SK-N-SH treated with all-trans-retinoic acid at 6 μM for 48 hours (cell line): ENCODE measurements at regions not wholly inside any gene's neighbourhood (a gene's known extent, or its start where the extent isn't known, plus 50 kb on each side); places are given as distances from the start of the nearest gene placed in this dataset.

Experiments used
- ATAC-seq: fragments of 200-7000 bp; cut with Tn5 transposase; 3 replicates; pipeline ENCODE4 v1.9.1; 2020; ENCODE audit warnings: mild to moderate bottlenecking, moderate library complexity
- ARNTL ChIP-seq: fragments of 450-650 bp; formaldehyde crosslinking; IDR thresholded peaks from 2 replicates; pipeline ENCODE4 v1.5.0; 2020; ENCODE audit warnings: low read depth, mild to moderate bottlenecking, moderate library complexity, borderline replicate concordance
- CREB5 ChIP-seq: fragments of 250-450 bp; sonication (Bioruptor Pico); IDR thresholded peaks from 2 replicates; pipeline ENCODE4 v1.5.1; 2020; ENCODE audit warnings: low read depth, mild to moderate bottlenecking, moderate library complexity
- CSDC2 ChIP-seq: fragments of 250-450 bp; sonication (Bioruptor Pico); IDR thresholded peaks from 2 replicates; pipeline ENCODE4 v1.5.0; 2020; ENCODE audit warnings: mild to moderate bottlenecking, moderate library complexity
- CSRNP3 ChIP-seq: fragments of 250-450 bp; sonication (Bioruptor Pico); IDR thresholded peaks from 2 replicates; pipeline ENCODE4 v1.5.1; 2021; ENCODE audit warnings: mild to moderate bottlenecking, moderate library complexity
- ESRRG ChIP-seq: fragments of 250-450 bp; sonication (Bioruptor Pico); IDR thresholded peaks from 2 replicates; pipeline ENCODE4 v1.6.1; 2021; ENCODE audit warnings: mild to moderate bottlenecking
- GLIS3 ChIP-seq: fragments of 250-450 bp; sonication (Bioruptor Pico); IDR thresholded peaks from 2 replicates; pipeline ENCODE4 v1.5.0; 2020; ENCODE audit warnings: mild to moderate bottlenecking, moderate library complexity
- ISL1 ChIP-seq: fragments of 250-450 bp; sonication (Bioruptor Pico); IDR thresholded peaks from 2 replicates; pipeline ENCODE4 v2.1.2; 2022; ENCODE audit warnings: mild to moderate bottlenecking, moderate library complexity
- OSR1 ChIP-seq: fragments of 250-450 bp; sonication (Bioruptor Pico); IDR thresholded peaks from 2 replicates; pipeline ENCODE4 v1.8.0; 2022; ENCODE audit warnings: moderate library complexity, mild to moderate bottlenecking, inconsistent platforms
- POU6F1 ChIP-seq: fragments of 250-450 bp; sonication (Bioruptor Pico); IDR thresholded peaks from 2 replicates; pipeline ENCODE4 v1.8.0; 2021; ENCODE audit warnings: low read depth, mild to moderate bottlenecking, moderate library complexity, borderline replicate concordance
- PPARA ChIP-seq: fragments of 250-450 bp; sonication (Bioruptor Pico); IDR thresholded peaks from 2 replicates; pipeline ENCODE4 v1.5.0; 2020; ENCODE audit warnings: mild to moderate bottlenecking, borderline replicate concordance
- RARB ChIP-seq: fragments of 250-450 bp; sonication (Bioruptor Pico); IDR thresholded peaks from 2 replicates; pipeline ENCODE4 v1.8.0; 2021; ENCODE audit warnings: mild to moderate bottlenecking, moderate library complexity
- SNAI2 ChIP-seq: fragments of 250-450 bp; sonication (Bioruptor Pico); IDR thresholded peaks from 2 replicates; pipeline ENCODE4 v1.5.0; 2020; ENCODE audit warnings: mild to moderate bottlenecking, moderate library complexity
- TCF4 ChIP-seq: fragments of 250-450 bp; sonication (Bioruptor Pico); IDR thresholded peaks from 2 replicates; pipeline ENCODE4 v1.8.0; 2021; ENCODE audit warnings: mild to moderate bottlenecking, moderate library complexity, borderline replicate concordance
- TOX ChIP-seq: fragments of 250-450 bp; sonication (Bioruptor Pico); IDR thresholded peaks from 2 replicates; pipeline ENCODE4 v1.8.0; 2021; ENCODE audit warnings: mild to moderate bottlenecking, moderate library complexity, borderline replicate concordance
- TSHZ2 ChIP-seq: fragments of 250-450 bp; sonication (Bioruptor Pico); IDR thresholded peaks from 2 replicates; pipeline ENCODE4 v1.5.0; 2020; ENCODE audit warnings: mild to moderate bottlenecking, moderate library complexity
- ZC3H10 ChIP-seq: fragments of 250-450 bp; sonication (Bioruptor Pico); IDR thresholded peaks from 2 replicates; pipeline ENCODE4 v1.5.1; 2021; ENCODE audit warnings: mild to moderate bottlenecking, moderate library complexity
- ZFP3 ChIP-seq: fragments of 250-450 bp; sonication (Bioruptor Pico); IDR thresholded peaks from 2 replicates; pipeline ENCODE4 v1.5.0; 2020; ENCODE audit warnings: mild to moderate bottlenecking, moderate library complexity
- ZNF565 ChIP-seq: fragments of 450-650 bp; formaldehyde crosslinking; conservative IDR thresholded peaks from 2 replicates; pipeline ENCODE4 v1.5.0; 2020; ENCODE audit warnings: low read depth, mild to moderate bottlenecking, moderate library complexity
- ZNF70 ChIP-seq: fragments of 450-650 bp; formaldehyde crosslinking; IDR thresholded peaks from 2 replicates; pipeline ENCODE4 v1.5.0; 2020; ENCODE audit warnings: mild to moderate bottlenecking, moderate library complexity
- ZNF8 ChIP-seq: fragments of 450-650 bp; formaldehyde crosslinking; IDR thresholded peaks from 2 replicates; pipeline ENCODE4 v1.5.0; 2020; ENCODE audit warnings: mild to moderate bottlenecking, moderate library complexity

- ATAC-seq: no peak
- TF ChIP-seq CREB5 (CRISPR knock-in tag) (no peak), ZNF70 (no peak), PPARA (no peak), CSRNP3 (no peak), POU6F1 (CRISPR knock-in tag) (no peak)
- TF ChIP-seq, all 23 proteins: peak for 0
Measured at GRCh38 chr1:234692966-234693580, 83.1 kb upstream of the IRF2BP2 start.

GRCh38 chr1:234691567-234691966 lies 81.6 kb upstream of the IRF2BP2 start:
- TF ChIP-seq CREB5 (CRISPR knock-in tag) (no peak), RARB (CRISPR knock-in tag) (no peak), ISL1 (no peak), OSR1 (no peak), ZNF8 (CRISPR knock-in tag) (no peak), ZNF565 (no peak), POU6F1 (CRISPR knock-in tag) (no peak), TSHZ2 (CRISPR knock-in tag) (no peak), CSDC2 (CRISPR knock-in tag) (no peak), CSRNP3 (no peak), ZNF70 (no peak), ZFP3 (CRISPR knock-in tag) (no peak), TOX (CRISPR knock-in tag) (no peak), ZC3H10 (CRISPR knock-in tag) (no peak), SNAI2 (CRISPR knock-in tag) (no peak), TCF4 (CRISPR knock-in tag) (no peak), ESRRG (CRISPR knock-in tag) (no peak), ARNTL (no peak), GLIS3 (CRISPR knock-in tag) (no peak), PPARA (no peak)
- ATAC-seq: peak; percentile 87
